Activated B cell treated with CpG ODN at 0.5 μM for 24 hours (primary cell): ENCODE measurements at regions not wholly inside any gene's neighbourhood (a gene's known extent, or its start where the extent isn't known, plus 50 kb on each side); places are given as distances from the start of the nearest gene placed in this dataset.

Experiments used
- ATAC-seq: fragments of 200-7000 bp; cut with Tn5 transposase; one replicate; pipeline ENCODE4 v1.10.0; 2021; ENCODE audit warnings: low read depth, mild to moderate bottlenecking, moderate library complexity
- CTCF ChIA-PET: fragments of 350-600 bp; sonication (Branson Sonifier 250); formaldehyde crosslinking; loops from one replicate; lab custom pipeline; 2021; ENCODE audit warnings: antibody characterized with exemption; lab: Charles Lee
- POLR2A ChIA-PET: fragments of 350-600 bp; sonication (Branson Sonifier 250); formaldehyde crosslinking; loops from one replicate; lab custom pipeline; 2021; ENCODE audit warnings: antibody characterized with exemption; lab: Charles Lee
- DNase-seq: peaks from one replicate; pipeline ENCODE4 v3.0.0; 2022
- H3K27ac Mint-ChIP-seq: one replicate; pipeline ENCODE4 v1.8.0; 2020; ENCODE audit warnings: mixed read lengths
- H3K27me3 Mint-ChIP-seq: one replicate; pipeline ENCODE4 v1.8.0; 2021; ENCODE audit warnings: mixed read lengths
- H3K36me3 Mint-ChIP-seq: one replicate; pipeline ENCODE4 v1.8.0; 2021; ENCODE audit warnings: low read depth, mixed read lengths
- H3K4me1 Mint-ChIP-seq: one replicate; pipeline ENCODE4 v1.8.0; 2021; ENCODE audit warnings: mixed read lengths
- H3K4me3 Mint-ChIP-seq: one replicate; pipeline ENCODE4 v1.8.0; 2020; ENCODE audit warnings: mild to moderate bottlenecking, mixed read lengths
- H3K9me3 Mint-ChIP-seq: one replicate; pipeline ENCODE4 v1.8.0; 2020; ENCODE audit warnings: mixed read lengths
- CTCF ChIP-seq: fragments of 200-600 bp; IDR thresholded peaks from one replicate; pipeline ENCODE4 v1.8.0; 2022; ENCODE audit warnings: antibody characterized with exemption, mild to moderate bottlenecking
- intact Hi-C: fragments of 100-400 bp; cut with micrococcal nuclease; formaldehyde crosslinking; loops from one replicate; pipeline ENCODE4 v1.15.1; 2024

DNA sequence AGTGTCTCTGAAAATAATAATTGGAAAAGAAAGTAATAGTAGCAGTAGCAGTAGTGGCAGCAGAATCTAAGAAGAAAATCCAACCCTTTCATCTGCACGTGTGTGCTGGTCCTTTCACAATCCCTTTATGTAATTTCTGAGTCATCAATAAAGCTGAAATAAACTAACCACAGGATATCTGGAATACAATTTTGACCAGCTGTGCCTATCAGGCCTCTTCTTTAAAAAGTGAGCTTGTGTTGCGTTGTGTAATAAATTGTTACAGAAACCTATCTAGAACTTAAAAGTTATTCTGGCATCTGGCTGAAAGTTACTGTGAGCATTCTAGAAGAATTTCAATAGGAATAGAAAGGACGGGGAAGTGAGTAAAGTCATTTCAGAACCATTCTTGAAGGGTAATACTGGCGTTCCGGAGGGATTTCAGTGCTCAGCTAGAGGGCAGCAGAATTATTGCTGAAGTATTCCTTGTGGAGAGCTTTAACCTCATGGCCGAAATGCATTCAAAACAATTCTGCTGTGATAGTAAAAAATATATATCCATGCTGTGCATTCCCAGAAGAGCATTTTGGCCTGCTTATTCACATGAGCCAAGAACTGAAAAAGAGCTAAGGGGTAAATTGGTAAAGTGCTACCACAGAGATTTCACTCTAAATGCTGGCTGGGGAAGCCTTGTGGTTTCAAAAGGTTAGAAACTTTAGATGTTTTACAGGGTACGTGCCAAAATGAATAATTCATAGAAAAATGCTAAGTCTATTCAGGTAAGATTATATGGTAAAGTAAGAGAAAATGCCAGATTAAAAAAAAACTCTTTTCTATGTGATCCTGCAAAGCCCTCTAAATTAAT is 260.6 kb downstream of the NKX6-1 start:
- H3K4me1 Mint-ChIP-seq, result no peaks in the 10 kb centered on the region
- CTCF ChIA-PET, result no interaction called here
- H3K4me3 Mint-ChIP-seq, result no peak overlapping the region
- no peak for TF ChIP-seq CTCF
- no peak overlapping the region for H3K27ac Mint-ChIP-seq
- intact Hi-C loops, result no loop called here
- no peak for DNase-seq
- no peak for ATAC-seq
- POLR2A ChIA-PET, result no interaction called here
- H3K36me3 Mint-ChIP-seq, result no peaks in the 10 kb centered on the region
- peaks cover 3% of the 10 kb centered on the region for H3K9me3 Mint-ChIP-seq
- H3K27me3 Mint-ChIP-seq, result no peaks in the 10 kb centered on the region

DNA sequence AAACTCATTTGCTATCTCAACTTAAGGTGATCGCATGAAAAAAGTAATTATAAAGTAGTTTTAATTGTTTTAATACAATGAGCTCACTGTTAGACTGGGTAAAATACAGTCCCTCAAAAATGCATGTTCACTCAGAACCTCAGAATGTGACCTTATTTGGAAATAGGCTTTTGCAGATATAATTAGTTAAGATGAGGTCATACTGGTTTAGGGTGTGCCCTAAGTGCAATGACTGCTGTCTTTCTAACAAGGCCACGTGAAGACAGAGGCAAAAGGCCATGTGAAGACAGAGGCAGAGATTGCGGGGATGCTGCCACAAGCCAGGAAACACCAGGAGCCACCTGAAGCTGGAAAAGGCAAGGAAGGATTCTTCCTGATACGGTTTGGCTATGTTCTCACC is 262.1 kb downstream of the NKX6-1 start:
- Mint-ChIP-seq H3K4me3 (no peak overlapping the region), H3K9me3 (peaks cover 3% of the 10 kb centered on the region), H3K27ac (no peak overlapping the region), H3K27me3 (no peaks in the 10 kb centered on the region), H3K4me1 (no peaks in the 10 kb centered on the region), H3K36me3 (no peaks in the 10 kb centered on the region)
- ATAC-seq, result no peak
- no peak for DNase-seq
- intact Hi-C loops, result no loop called here
- ChIA-PET CTCF (no interaction called here), POLR2A (no interaction called here)
- TF ChIP-seq CTCF, result no peak

DNA sequence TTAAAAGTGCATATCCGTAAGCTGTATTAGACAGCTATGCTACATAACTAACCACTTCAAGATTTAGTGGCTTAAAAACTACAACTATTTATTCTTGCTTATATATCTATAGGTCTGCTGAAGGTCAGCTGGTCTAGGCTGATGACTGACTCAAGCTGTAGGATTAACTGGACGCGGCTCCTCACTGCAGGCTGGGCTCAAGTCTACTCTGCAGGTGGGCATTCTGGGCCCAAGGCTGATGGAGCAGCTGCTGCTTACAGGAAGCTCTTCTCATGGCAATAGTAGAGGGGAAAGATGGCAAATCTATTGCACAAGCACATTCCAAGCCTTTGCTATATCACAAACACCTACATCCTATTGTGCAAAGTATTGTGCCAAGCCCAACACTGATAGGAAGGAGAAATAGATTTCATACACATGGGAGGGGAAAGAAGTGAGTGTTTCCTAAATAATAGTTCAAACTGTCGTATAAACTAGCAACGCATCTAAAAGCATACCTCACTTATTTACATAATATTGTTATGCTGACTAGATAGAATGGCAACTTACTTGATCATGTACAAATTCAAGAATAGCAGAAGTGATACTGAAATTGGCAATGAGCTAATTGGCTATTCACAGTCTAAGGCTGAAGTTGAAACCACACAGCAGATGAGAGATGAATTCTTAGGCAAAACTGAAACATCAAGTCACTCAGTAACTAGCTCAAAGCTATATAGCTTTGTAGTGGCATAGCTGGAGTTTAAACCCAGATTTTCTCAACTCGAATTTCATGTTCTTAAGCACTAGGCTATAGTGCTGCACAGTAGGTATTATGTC is 263.8 kb downstream of the NKX6-1 start:
- Mint-ChIP-seq H3K36me3 (no peaks in the 10 kb centered on the region), H3K27me3 (no peaks in the 10 kb centered on the region), H3K4me3 (no peak overlapping the region), H3K9me3 (peaks cover 3% of the 10 kb centered on the region), H3K4me1 (no peaks in the 10 kb centered on the region), H3K27ac (no peak overlapping the region)
- ATAC-seq (no peak), DNase-seq (no peak)
- TF ChIP-seq CTCF, result no peak
- intact Hi-C loops, result no loop called here
- CTCF ChIA-PET, result no interaction called here
- POLR2A ChIA-PET, result no interaction called here

GRCh38 chr4:84232309-84233095 is 266.6 kb downstream of the NKX6-1 start:
- H3K27me3 Mint-ChIP-seq, result no peaks in the 10 kb centered on the region
- intact Hi-C loops, result no loop called here
- peaks cover 1% of the 10 kb centered on the region for H3K9me3 Mint-ChIP-seq
- H3K4me1 Mint-ChIP-seq, result no peaks in the 10 kb centered on the region
- H3K36me3 Mint-ChIP-seq, result no peaks in the 10 kb centered on the region
- no peak overlapping the region for H3K4me3 Mint-ChIP-seq
- TF ChIP-seq CTCF, result no peak
- no peak for DNase-seq
- no peak overlapping the region for H3K27ac Mint-ChIP-seq
- no peak for ATAC-seq
- CTCF ChIA-PET, result no interaction called here
- POLR2A ChIA-PET, result no interaction called here
